ENCODE measurements at regions not wholly inside any gene's neighbourhood (a gene's known extent, or its start where the extent isn't known, plus 50 kb on each side); places are given as distances from the start of the nearest gene placed in this dataset.
A peak's percentile ranks its signal among the peaks of the same experiment; 100 is the strongest.

DNA sequence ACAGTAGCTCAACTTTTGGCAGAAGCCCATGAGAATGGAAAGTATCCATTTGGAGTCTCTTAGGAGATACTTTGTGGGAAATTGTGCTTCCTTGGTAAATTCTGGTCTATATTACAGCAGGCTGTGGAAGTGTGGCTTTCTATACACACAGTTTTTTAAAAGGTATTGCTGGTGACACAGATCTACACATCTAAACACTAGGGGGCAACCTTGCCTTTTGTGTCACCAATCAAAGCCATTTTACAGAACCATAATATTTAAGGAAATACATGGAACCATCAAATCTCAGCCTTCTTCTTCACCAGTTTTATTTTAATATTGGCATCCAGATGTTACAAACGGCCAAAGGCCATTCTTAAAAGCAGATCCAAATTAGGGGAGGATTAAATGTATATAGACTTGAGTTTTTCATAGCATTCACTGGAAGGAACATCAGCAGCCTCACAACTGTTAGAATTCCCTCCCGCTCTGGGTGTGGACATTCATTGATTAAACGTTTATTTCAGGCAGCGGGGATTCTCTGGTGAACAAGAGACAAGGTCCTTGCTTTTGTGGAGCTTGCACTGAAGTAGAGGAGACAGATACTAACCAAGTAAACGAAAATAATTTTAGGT lies 132.4 kb upstream of the EPB41L4A start:
- Histone ChIP-seq H3K4me3 (no peak overlapping the region), H3K4me1 (no peaks in the 10 kb centered on the region), H3K27ac (no peak overlapping the region), H3K36me3 (replicated peaks in 1 of 2; ENCODE audit: insufficient read depth in 1 of 2, low read depth in 2 of 2) (no peaks in the 10 kb centered on the region), H3K9me3 (no peaks in the 10 kb centered on the region), H3K27me3 (no peaks in the 10 kb centered on the region)
- DNase-seq (peak; percentile 43 to 71 (median 52)), ATAC-seq (peak; percentile 78)
- TF ChIP-seq, protein P1, sequence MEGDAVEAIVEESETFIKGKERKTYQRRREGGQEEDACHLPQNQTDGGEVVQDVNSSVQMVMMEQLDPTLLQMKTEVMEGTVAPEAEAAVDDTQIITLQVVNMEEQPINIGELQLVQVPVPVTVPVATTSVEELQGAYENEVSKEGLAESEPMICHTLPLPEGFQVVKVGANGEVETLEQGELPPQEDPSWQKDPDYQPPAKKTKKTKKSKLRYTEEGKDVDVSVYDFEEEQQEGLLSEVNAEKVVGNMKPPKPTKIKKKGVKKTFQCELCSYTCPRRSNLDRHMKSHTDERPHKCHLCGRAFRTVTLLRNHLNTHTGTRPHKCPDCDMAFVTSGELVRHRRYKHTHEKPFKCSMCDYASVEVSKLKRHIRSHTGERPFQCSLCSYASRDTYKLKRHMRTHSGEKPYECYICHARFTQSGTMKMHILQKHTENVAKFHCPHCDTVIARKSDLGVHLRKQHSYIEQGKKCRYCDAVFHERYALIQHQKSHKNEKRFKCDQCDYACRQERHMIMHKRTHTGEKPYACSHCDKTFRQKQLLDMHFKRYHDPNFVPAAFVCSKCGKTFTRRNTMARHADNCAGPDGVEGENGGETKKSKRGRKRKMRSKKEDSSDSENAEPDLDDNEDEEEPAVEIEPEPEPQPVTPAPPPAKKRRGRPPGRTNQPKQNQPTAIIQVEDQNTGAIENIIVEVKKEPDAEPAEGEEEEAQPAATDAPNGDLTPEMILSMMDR (IDR thresholded peaks at IDR 0.05), result peak; percentile 56 to 92 (median 80)
- no peak for TF ChIP-seq POLR2A (IDR thresholded peaks at IDR 0.05)
- WGBS, 2 donors, result 21 to 22% methylated on average over 5 of the region's 5 CpGs
- intact Hi-C loops (cut with DNase I), result loop anchor here (5.0 kb wide), 1 partner anchor 206 kb away; no protein-coding TSS in a partner anchor

DNA sequence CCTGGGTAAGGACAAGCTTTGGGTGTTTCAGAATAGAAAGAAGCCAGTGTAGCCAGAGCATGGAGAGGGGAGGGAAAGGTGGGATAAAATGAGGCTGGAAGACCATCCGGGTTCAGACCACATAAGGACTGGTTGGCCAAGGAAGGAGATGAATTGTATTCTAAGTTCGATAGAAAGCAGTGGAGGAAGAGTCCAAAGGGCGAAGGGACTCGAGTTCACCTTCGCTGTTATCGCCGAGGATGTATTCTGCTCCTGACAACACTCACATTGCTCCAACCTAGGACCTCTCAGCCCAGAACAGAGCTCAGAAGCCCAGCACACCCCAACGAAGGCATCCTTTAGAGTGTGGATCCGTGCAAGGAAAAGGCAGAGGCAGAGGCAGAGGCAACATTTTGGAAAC lies 133.1 kb upstream of the EPB41L4A start:
- no peak overlapping the region for H3K27ac ChIP-seq
- ATAC-seq (no peak), DNase-seq (no peak)
- H3K4me3 ChIP-seq, result no peak overlapping the region
- H3K36me3 ChIP-seq (replicated peaks in 1 of 2; ENCODE audit: insufficient read depth in 1 of 2, low read depth in 2 of 2), result no peaks in the 10 kb centered on the region
- no peak for TF ChIP-seq POLR2A (IDR thresholded peaks at IDR 0.05)
- no peaks in the 10 kb centered on the region for H3K4me1 ChIP-seq
- WGBS, 2 donors, result 77 to 78% methylated on average over 9 of the region's 9 CpGs
- H3K9me3 ChIP-seq, result no peaks in the 10 kb centered on the region
- intact Hi-C loops (cut with DNase I), result loop anchor here (5.0 kb wide), 1 partner anchor 205 kb away; no protein-coding TSS in a partner anchor
- H3K27me3 ChIP-seq, result no peaks in the 10 kb centered on the region

- ATAC-seq, result no peak
Measured at GRCh38 chr5:112552791-112553190, 133.7 kb upstream of the EPB41L4A start.

DNA sequence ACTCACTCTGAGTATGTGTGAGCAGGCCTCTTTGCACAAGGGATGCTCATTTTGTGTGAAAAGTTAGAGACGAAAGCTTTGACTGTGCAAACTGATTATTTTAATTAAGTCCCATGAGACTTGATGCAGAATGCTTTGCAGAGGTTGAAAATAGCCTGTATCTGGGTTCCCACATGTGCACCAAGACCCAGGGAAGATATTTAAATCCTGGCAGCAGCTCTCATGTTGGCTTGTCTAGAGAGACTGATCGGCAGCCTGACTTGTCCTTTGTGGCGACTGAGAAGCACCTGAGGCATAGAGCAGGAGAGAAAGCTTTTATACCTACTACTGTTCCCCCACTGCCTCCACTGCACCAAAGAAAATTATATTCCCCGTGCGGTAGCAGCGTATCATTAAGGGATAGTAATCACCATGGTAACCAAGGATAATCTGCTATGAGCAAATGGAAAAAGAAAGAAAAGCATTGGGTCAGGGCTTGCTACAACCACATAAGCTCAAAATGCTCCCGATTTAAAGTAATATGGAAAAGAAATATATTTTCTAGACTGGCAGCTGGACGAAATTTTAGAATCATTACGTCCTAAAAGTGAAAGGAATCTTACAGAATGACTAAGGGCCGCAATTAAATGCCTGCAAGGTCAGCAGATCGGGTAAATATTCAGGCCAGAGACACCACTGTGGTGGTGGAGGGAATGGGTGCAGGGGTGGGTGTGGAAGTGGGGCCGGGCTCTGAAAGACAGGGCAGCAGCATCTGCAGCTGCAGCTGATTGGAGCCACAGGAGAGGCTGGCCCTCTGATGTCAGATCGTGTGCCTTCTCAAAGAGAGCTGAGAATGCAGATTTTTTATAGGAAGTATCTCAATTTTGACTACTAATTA lies 135.3 kb upstream of the EPB41L4A start:
- DNase-seq (peak in 1 of 4 donors; percentile 8), ATAC-seq (no peak)
- no peak for TF ChIP-seq POLR2A (IDR thresholded peaks at IDR 0.05)
- TF ChIP-seq, protein P1 (IDR thresholded peaks at IDR 0.05), result no peak
- Histone ChIP-seq H3K27ac (no peak overlapping the region), H3K9me3 (no peaks in the 10 kb centered on the region), H3K4me3 (no peak overlapping the region), H3K4me1 (no peaks in the 10 kb centered on the region), H3K27me3 (no peaks in the 10 kb centered on the region), H3K36me3 (replicated peaks in 1 of 2; ENCODE audit: insufficient read depth in 1 of 2, low read depth in 2 of 2) (no peaks in the 10 kb centered on the region)
- WGBS, 2 donors, result 70 to 71% methylated on average over 13 of the region's 13 CpGs
- intact Hi-C loops (cut with DNase I), result loop anchor here (5.0 kb wide), 1 partner anchor 203 kb away; no protein-coding TSS in a partner anchor

More at GRCh38 chr5:112552791-112553190, 133.7 kb upstream of the EPB41L4A start:
- Histone ChIP-seq H3K36me3 (replicated peaks in 1 of 2; ENCODE audit: insufficient read depth in 1 of 2, low read depth in 2 of 2) (no peaks in the 10 kb centered on the region), H3K9me3 (no peaks in the 10 kb centered on the region), H3K4me3 (no peak overlapping the region), H3K4me1 (no peaks in the 10 kb centered on the region), H3K27ac (no peak overlapping the region), H3K27me3 (no peaks in the 10 kb centered on the region)
- TF ChIP-seq, protein P1 (IDR thresholded peaks at IDR 0.05), result no peak
- TF ChIP-seq POLR2A (IDR thresholded peaks at IDR 0.05), result no peak
- intact Hi-C loops (cut with DNase I), result loop anchor here (5.0 kb wide), 1 partner anchor 205 kb away; no protein-coding TSS in a partner anchor
- 92 to 93% methylated on average over 3 to 4 of the region's 4 CpGs for WGBS, 2 donors
- no peak for DNase-seq

- Histone ChIP-seq H3K27ac (no peak overlapping the region), H3K36me3 (replicated peaks in 1 of 2; ENCODE audit: insufficient read depth in 1 of 2, low read depth in 2 of 2) (no peaks in the 10 kb centered on the region), H3K4me3 (no peak overlapping the region), H3K4me1 (no peaks in the 10 kb centered on the region), H3K27me3 (no peaks in the 10 kb centered on the region), H3K9me3 (no peaks in the 10 kb centered on the region)
- intact Hi-C loops (cut with DNase I), result no loop called here
- DNase-seq (no peak), ATAC-seq (no peak)
- 45 to 79% methylated on average over 2 of the region's 2 CpGs for WGBS, 2 donors
- TF ChIP-seq POLR2A (IDR thresholded peaks at IDR 0.05), result no peak
- TF ChIP-seq, protein P1 (IDR thresholded peaks at IDR 0.05), result no peak
Measured at GRCh38 chr5:112555197-112555596, 136.1 kb upstream of the EPB41L4A start.
